Peyer's patch (tissue), 4 donors: ENCODE measurements at regions not wholly inside any gene's neighbourhood (a gene's known extent, or its start where the extent isn't known, plus 50 kb on each side); places are given as distances from the start of the nearest gene placed in this dataset.

Experiments
- CTCF ChIP-seq, 6 experiments: fragments of 450-650 bp in 4 of 6; fragments of 200-600 bp in 2 of 6; sonication (generic) in 1 of 6; IDR thresholded peaks; one replicate each; pipeline ENCODE4 v1.5.1; 2017 to 2019; ENCODE audit warnings: antibody characterized with exemption in 6 of 6, mild to moderate bottlenecking in 3 of 6, moderate library complexity in 1 of 6
- POLR2A ChIP-seq, 2 donors: fragments of 450-650 bp; IDR thresholded peaks; one replicate each; pipeline ENCODE4 v1.5.1; 2017; ENCODE audit warnings: antibody characterized with exemption in 2 of 2, mild to moderate bottlenecking in 2 of 2, moderate library complexity in 2 of 2

- TF ChIP-seq CTCF (IDR thresholded peaks at IDR 0.05) (no peak), POLR2A (IDR thresholded peaks at IDR 0.05) (no peak)
Observed at GRCh38 chr13:103734837-103735236, 668.6 kb upstream of the SLC10A2 start.
